Hepatic stellate cell (primary cell): ENCODE measurements at regions not wholly inside any gene's neighbourhood (a gene's known extent, or its start where the extent isn't known, plus 50 kb on each side); places are given as distances from the start of the nearest gene placed in this dataset.

Experiments
- DNase-seq: peaks from one replicate; pipeline ENCODE4 v3.0.0; 2011; ENCODE audit warnings: low spot score

- no peak for DNase-seq
These were observed 413.0 kb downstream of the VRK1 start for GRCh38 chr14:97210202-97210601.

GRCh38 chr14:97212399-97212798 is 415.2 kb downstream of the VRK1 start:
- DNase-seq = no peak

GRCh38 chr14:97213720-97214119 is 416.5 kb downstream of the VRK1 start:
- no peak for DNase-seq

- no peak for DNase-seq
These were observed 418.2 kb downstream of the VRK1 start for GRCh38 chr14:97215263-97215969.

GRCh38 chr14:97217111-97217885 is 420.1 kb downstream of the VRK1 start:
- no peak for DNase-seq

GRCh38 chr14:97218274-97218673 is 421.1 kb downstream of the VRK1 start:
- DNase-seq = no peak

GRCh38 chr14:97218691-97219430 is 421.7 kb downstream of the VRK1 start:
- DNase-seq = no peak

- no peak for DNase-seq
These were observed 422.3 kb downstream of the VRK1 start for GRCh38 chr14:97219431-97220017.

GRCh38 chr14:97221572-97222285 is 424.5 kb downstream of the VRK1 start:
- no peak for DNase-seq

- DNase-seq = no peak
These were observed 426.8 kb downstream of the VRK1 start for GRCh38 chr14:97224016-97224415.

GRCh38 chr14:97230051-97230450 is 432.9 kb downstream of the VRK1 start:
- no peak for DNase-seq

GRCh38 chr14:97233319-97233985 is 436.3 kb downstream of the VRK1 start:
- no peak for DNase-seq

- no peak for DNase-seq
These were observed 449.5 kb downstream of the VRK1 start for GRCh38 chr14:97246648-97247047.

- no peak for DNase-seq
These were observed 451.8 kb downstream of the VRK1 start for GRCh38 chr14:97248973-97249372.

GRCh38 chr14:97250931-97251330 is 453.7 kb downstream of the VRK1 start:
- DNase-seq = no peak

- DNase-seq = no peak
These were observed 454.4 kb downstream of the VRK1 start for GRCh38 chr14:97251491-97252155.

GRCh38 chr14:97253756-97254155 is 456.6 kb downstream of the VRK1 start:
- no peak for DNase-seq

- no peak for DNase-seq
These were observed 465.2 kb downstream of the VRK1 start for GRCh38 chr14:97262336-97262735.

GRCh38 chr14:97264516-97265230 is 467.5 kb downstream of the VRK1 start:
- no peak for DNase-seq

GRCh38 chr14:97266653-97267052 is 469.5 kb downstream of the VRK1 start:
- DNase-seq = no peak
